K562 (cell line): ENCODE measurements at regions not wholly inside any gene's neighbourhood (a gene's known extent, or its start where the extent isn't known, plus 50 kb on each side); places are given as distances from the start of the nearest gene placed in this dataset.

Source experiments
- ATAC-seq: fragments of 200-7000 bp; cut with Tn5 transposase; 3 replicates; pipeline ENCODE4 v1.9.1; 2020; ENCODE audit warnings: moderate library complexity
- BruUV-seq: library from RNA; stranded (reverse); fragments of 400-500 nt; replicated peaks from 2 replicates; lab custom pipeline; 2021; lab: Mats Ljungman, UMichigan
- CTCF ChIA-PET: fragments of 300-600 bp; formaldehyde crosslinking; extraction: SDS; loops from one replicate; lab custom pipeline; 2021; ENCODE audit warnings: low intra/inter-chr PET ratio; lab: Yijun Ruan, JAX
- POLR2A ChIA-PET: fragments of 300-600, 350-650 bp; sonication (Branson Sonifier 250); formaldehyde crosslinking; extraction: SDS; loops from one replicate; lab custom pipeline; 2021; ENCODE audit warnings: antibody characterized with exemption, inconsistent platforms; lab: Yijun Ruan, JAX
- DNase-seq, 4 experiments: peaks; one replicate each; pipeline versions ENCODE4 v3.0.0 to v3.0.0-alpha.2; 2011 to 2018; ENCODE audit warnings: low spot score in 3 of 4, mixed read lengths in 3 of 4; ENCODE audit errors: extremely low read depth in 1 of 4
- FAIRE-seq: peaks from 2 replicates; lab custom pipeline; 2011; peaks lifted over from hg19 to GRCh38; lab: Jason Lieb, UNC
- H2AFZ ChIP-seq: 2 replicates; pipeline ENCODE4 v1.6.0; 2011; ENCODE audit warnings: low read depth, low read length, control low read depth, inconsistent platforms
- H3K27ac ChIP-seq: fragments of 200-600 bp; 3 replicates; pipeline ENCODE4 v1.8.0; 2011; ENCODE audit warnings: low read depth, mild to moderate bottlenecking, control low read depth, inconsistent platforms, low read length, moderate library complexity, mixed read lengths; ENCODE audit errors: extremely low read depth
- H3K27me3 ChIP-seq, 2 experiments: fragments of 300-600 bp in 1 of 2; 2 replicates in 1 of 2; 3 replicates in 1 of 2; pipeline versions ENCODE4 v1.6.0 to v1.8.0; 2011; ENCODE audit warnings: inconsistent platforms in 2 of 2, low read length in 2 of 2, mild to moderate bottlenecking in 1 of 2, mixed read lengths in 1 of 2, moderate library complexity in 1 of 2; ENCODE audit not compliant: control insufficient read depth in 2 of 2, insufficient read depth in 2 of 2
- H3K36me3 ChIP-seq: fragments of 300-600 bp; 3 replicates; pipeline ENCODE4 v1.8.0; 2011; ENCODE audit warnings: mild to moderate bottlenecking, low read length, inconsistent platforms; ENCODE audit not compliant: control insufficient read depth, insufficient read depth
- H3K4me1 ChIP-seq, 2 experiments: fragments of 200-600 bp in 1 of 2; replicated peaks in 1 of 2; 2 replicates in 1 of 2; 3 replicates in 1 of 2; pipeline versions ENCODE4 v1.5.1 to v1.8.0; 2011; ENCODE audit warnings: inconsistent platforms in 2 of 2, low read length in 2 of 2, mild to moderate bottlenecking in 1 of 2, mixed read lengths in 1 of 2, moderate library complexity in 1 of 2; ENCODE audit not compliant: control insufficient read depth in 2 of 2, insufficient read depth in 2 of 2
- H3K4me2 ChIP-seq: 2 replicates; pipeline ENCODE4 v1.6.1; 2011; ENCODE audit warnings: low read length, control low read depth, inconsistent platforms, mixed read lengths; ENCODE audit not compliant: insufficient read depth
- H3K4me3 ChIP-seq: fragments of 200-600 bp; sonication (generic), shearing (Covaris generic); 2 replicates; pipeline ENCODE4 v1.5.1; 2016; ENCODE audit warnings: control low read depth, inconsistent platforms
- H3K79me2 ChIP-seq: fragments of 200-600 bp; 3 replicates; pipeline ENCODE4 v1.8.0; 2011; ENCODE audit warnings: low read length, inconsistent platforms; ENCODE audit not compliant: control insufficient read depth, insufficient read depth
- H3K9ac ChIP-seq, 2 experiments: 2 replicates each; pipeline versions ENCODE4 v1.6.0 to v1.6.1; 2011; ENCODE audit warnings: low read depth in 2 of 2, low read length in 2 of 2, control low read depth in 1 of 2, inconsistent platforms in 1 of 2, mild to moderate bottlenecking in 1 of 2, mixed read lengths in 1 of 2; ENCODE audit not compliant: insufficient read depth in 1 of 2
- H3K9me1 ChIP-seq: one replicate; pipeline ENCODE4 v1.6.0; 2011; ENCODE audit warnings: inconsistent platforms, mild to moderate bottlenecking, low read length, moderate library complexity; ENCODE audit not compliant: control insufficient read depth, insufficient read depth
- H3K9me3 ChIP-seq: replicated peaks from 2 replicates; pipeline ENCODE4 v1.5.1; 2011; ENCODE audit warnings: low read depth, low read length, inconsistent platforms; ENCODE audit not compliant: control insufficient read depth, insufficient read depth
- H4K20me1 ChIP-seq: replicated peaks from 2 replicates; pipeline ENCODE4 v1.6.1; 2011; ENCODE audit warnings: low read length, inconsistent platforms, mixed read lengths; ENCODE audit not compliant: control insufficient read depth, insufficient read depth
- ARID2 ChIP-seq: fragments of 450-650 bp; IDR thresholded peaks from 2 replicates; pipeline ENCODE4 v1.6.1; 2017; ENCODE audit warnings: antibody characterized with exemption, mild to moderate bottlenecking
- CHAMP1 ChIP-seq: fragments of 450-650 bp; IDR thresholded peaks from 2 replicates; pipeline ENCODE4 v1.6.1; 2016; ENCODE audit warnings: mild to moderate bottlenecking
- FOXP4 ChIP-seq: sonication (generic); formaldehyde crosslinking; IDR thresholded peaks from 2 replicates; pipeline ENCODE4 v1.8.0; 2022; ENCODE audit warnings: mild to moderate bottlenecking, missing genetic modification reagents, borderline replicate concordance
- MAX ChIP-seq: sonication (generic); formaldehyde crosslinking; IDR thresholded peaks from 2 replicates; pipeline ENCODE4 v1.9.0; 2022; ENCODE audit warnings: mild to moderate bottlenecking, missing genetic modification reagents
- RCOR1 ChIP-seq, 2 experiments: IDR thresholded peaks; 2 replicates each; pipeline ENCODE4 v1.6.1; 2012; ENCODE audit warnings: low read depth in 2 of 2, low read length in 2 of 2, borderline replicate concordance in 1 of 2, improper control_type of control experiment in 1 of 2
- SAP30 ChIP-seq: fragments of 200-600 bp; sonication (generic); IDR thresholded peaks from 2 replicates; pipeline ENCODE4 v1.6.1; 2012; ENCODE audit warnings: borderline replicate concordance, low read depth, mild to moderate bottlenecking, moderate library complexity, low read length, control low read depth, inconsistent platforms; ENCODE audit not compliant: insufficient read depth, poor library complexity, severe bottlenecking
- TAL1 ChIP-seq: fragments of 450-650 bp; IDR thresholded peaks from 2 replicates; pipeline ENCODE4 v1.6.1; 2016; ENCODE audit warnings: mild to moderate bottlenecking
- TGIF2 ChIP-seq: sonication (generic); formaldehyde crosslinking; IDR thresholded peaks from 2 replicates; pipeline ENCODE4 v1.8.1; 2022; ENCODE audit warnings: mild to moderate bottlenecking, missing genetic modification reagents, moderate library complexity
- ZBTB5 ChIP-seq: fragments of 450-650 bp; IDR thresholded peaks from 2 replicates; pipeline ENCODE4 v1.6.1; 2017; ENCODE audit warnings: antibody characterized with exemption
- ZBTB9 ChIP-seq: fragments of 450-650 bp; formaldehyde crosslinking; IDR thresholded peaks from 2 replicates; pipeline ENCODE4 v1.4.0; 2020; ENCODE audit warnings: mild to moderate bottlenecking, moderate library complexity
- ZNF384 ChIP-seq: IDR thresholded peaks from 2 replicates; pipeline ENCODE4 v1.6.1; 2012; ENCODE audit warnings: low read depth, low read length, improper control_type of control experiment
- WGBS: fragments of 100-300 bp; shearing (Covaris generic); methylation state at CpG from one replicate; pipeline ENCODE4 v1.1.6; 2016; ENCODE audit warnings: low coverage, mixed read lengths; ENCODE audit not compliant: insufficient coverage; ENCODE audit errors: missing lambda C conversion rate; 5-methylcytosine and 5-hydroxymethylcytosine counted together
- in situ Hi-C: fragments of 300-500 bp; cut with MboI; formaldehyde crosslinking; loops from 4 replicates; pipeline ENCODE4 v1.15.0; 2018; ENCODE audit warnings: inconsistent platforms, mixed read lengths
- intact Hi-C: fragments of 100-400 bp; cut with micrococcal nuclease; formaldehyde crosslinking; loops from 2 replicates; pipeline ENCODE4 v1.14.2; 2022

GRCh38 chr14:97625477-97625876 is 828.3 kb downstream of the VRK1 start (continued):
- TF ChIP-seq ZBTB9 (CRISPR knock-in tag), result no peak
- no peak for TF ChIP-seq TGIF2 (CRISPR knock-in tag)
- TF ChIP-seq RCOR1 (IDR thresholded peaks at IDR 0.05; ENCODE audit: borderline replicate concordance in 1 of 2, low read depth in 2 of 2, low read length in 2 of 2), result no peak
- no peak for TF ChIP-seq CHAMP1
- no peak for TF ChIP-seq TAL1

- ChIA-PET CTCF (no interaction called here), POLR2A (no interaction called here)
- H3K36me3 ChIP-seq, result no peaks in the 10 kb centered on the region
- H4K20me1 ChIP-seq, result no peaks in the 10 kb centered on the region
- H3K27me3 ChIP-seq, result no peaks in the 10 kb centered on the region
- no peaks in the 10 kb centered on the region for H3K9me1 ChIP-seq
- H3K27ac ChIP-seq, result no peak overlapping the region
- in situ Hi-C loops, result no loop called here
- ATAC-seq (no peak), FAIRE-seq (no peak), DNase-seq (no peak)
- H3K79me2 ChIP-seq, result no peaks in the 10 kb centered on the region
- H3K4me2 ChIP-seq, result no peak overlapping the region
- WGBS, result 0% methylated on average over 4 of the region's 4 CpGs
- H3K9ac ChIP-seq, result no peak overlapping the region
- H2AFZ ChIP-seq, result no peak overlapping the region
- no peaks in the 10 kb centered on the region for H3K9me3 ChIP-seq
- intact Hi-C loops, result no loop called here
- no peaks in the 10 kb centered on the region for H3K4me1 ChIP-seq
- BruUV-seq, result no TSS peak
- H3K4me3 ChIP-seq, result no peak overlapping the region
- TF ChIP-seq ZBTB5 (no peak), MAX (CRISPR knock-in tag) (no peak), FOXP4 (CRISPR knock-in tag) (no peak), SAP30 (no peak), ARID2 (no peak), ZBTB9 (CRISPR knock-in tag) (no peak), ZNF384 (no peak)
These were observed 828.9 kb downstream of the VRK1 start for GRCh38 chr14:97626088-97626487.
